K562 (cell line): ENCODE measurements at regions not wholly inside any gene's neighbourhood (a gene's known extent, or its start where the extent isn't known, plus 50 kb on each side); places are given as distances from the start of the nearest gene placed in this dataset.

Experiments used
- CTBP1 ChIP-seq: fragments of 450-650 bp; IDR thresholded peaks from 2 replicates; pipeline ENCODE4 v1.6.1; 2016; ENCODE audit warnings: borderline replicate concordance
- GABPB1 ChIP-seq: sonication (generic); formaldehyde crosslinking; IDR thresholded peaks from 2 replicates; pipeline ENCODE4 v1.8.0; 2022; ENCODE audit warnings: mild to moderate bottlenecking, missing genetic modification reagents
- GATAD2B ChIP-seq: fragments of 450-650 bp; IDR thresholded peaks from 2 replicates; pipeline ENCODE4 v1.6.1; 2017; ENCODE audit warnings: mild to moderate bottlenecking, borderline replicate concordance
- IRF1 ChIP-seq: sonication (generic); formaldehyde crosslinking; IDR thresholded peaks from 2 replicates; pipeline ENCODE4 v1.8.0; 2022; ENCODE audit warnings: missing genetic modification reagents, mild to moderate bottlenecking, borderline replicate concordance
- NFXL1 ChIP-seq: fragments of 450-650 bp; formaldehyde crosslinking; IDR thresholded peaks from 2 replicates; pipeline ENCODE4 v1.4.0; 2021; ENCODE audit warnings: mild to moderate bottlenecking
- WHSC1 ChIP-seq: IDR thresholded peaks from one replicate; pipeline ENCODE4 v1.6.1; 2012; ENCODE audit warnings: low read length, control low read depth, inconsistent platforms
- XRCC3 ChIP-seq: fragments of 450-650 bp; IDR thresholded peaks from 2 replicates; pipeline ENCODE4 v1.6.1; 2017; ENCODE audit warnings: mild to moderate bottlenecking, moderate library complexity
- ZBTB12 ChIP-seq: fragments of 250-450 bp; sonication (Bioruptor Pico); IDR thresholded peaks from 2 replicates; pipeline ENCODE4 v1.4.0; 2020
- ZEB2 ChIP-seq: fragments of 450-650 bp; IDR thresholded peaks from 2 replicates; pipeline ENCODE4 v1.6.1; 2016
- ZNF431 ChIP-seq: sonication (generic); formaldehyde crosslinking; IDR thresholded peaks from 2 replicates; pipeline ENCODE4 v1.8.0; 2022; ENCODE audit warnings: mild to moderate bottlenecking, missing genetic modification reagents
- ZNF780A ChIP-seq: fragments of 250-450 bp; sonication (Bioruptor Pico); IDR thresholded peaks from 2 replicates; pipeline ENCODE4 v1.5.0; 2021; ENCODE audit warnings: mild to moderate bottlenecking
- ZNF830 ChIP-seq: fragments of 250-450 bp; sonication (Bioruptor Pico); IDR thresholded peaks from 2 replicates; pipeline ENCODE4 v1.5.0; 2021; ENCODE audit warnings: mild to moderate bottlenecking
- ZZZ3 ChIP-seq: fragments of 450-650 bp; IDR thresholded peaks from 2 replicates; pipeline ENCODE4 v1.6.1; 2016; ENCODE audit warnings: antibody characterized with exemption, mild to moderate bottlenecking, moderate library complexity

DNA sequence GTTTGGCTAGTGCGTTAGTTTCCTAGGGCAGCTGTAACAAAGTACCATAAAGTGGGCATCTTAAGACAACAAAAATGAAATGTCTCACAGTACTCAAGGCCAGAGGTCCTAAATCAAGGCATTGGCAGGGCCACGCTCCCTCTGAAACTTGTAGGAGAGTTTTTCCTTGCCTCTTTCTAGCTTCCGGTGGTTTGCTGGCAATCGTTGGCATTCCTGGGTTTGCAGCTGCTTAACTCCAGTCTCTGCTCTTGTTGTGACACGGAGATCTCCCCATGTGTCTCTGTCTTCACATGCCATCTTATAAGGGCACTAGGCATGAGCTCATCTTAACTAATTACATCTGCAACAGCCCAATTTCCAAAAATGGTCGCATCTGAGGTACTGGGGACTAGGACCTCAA lies 362.0 kb upstream of the BOD1L1 start (continued):
- TF ChIP-seq IRF1 (CRISPR knock-in tag) = no peak
- TF ChIP-seq GATAD2B = no peak
- TF ChIP-seq CTBP1 = no peak
- TF ChIP-seq ZNF780A (CRISPR knock-in tag) = no peak
- no peak for TF ChIP-seq ZEB2
- TF ChIP-seq NFXL1 (CRISPR knock-in tag) = no peak
- TF ChIP-seq ZZZ3 = no peak
- TF ChIP-seq XRCC3 = no peak
- no peak for TF ChIP-seq WHSC1
- TF ChIP-seq ZNF431 (CRISPR knock-in tag) = no peak
- TF ChIP-seq ZNF830 (CRISPR knock-in tag) = no peak
- TF ChIP-seq ZBTB12 (CRISPR knock-in tag) = no peak
- no peak for TF ChIP-seq GABPB1
